ENCODE measurements at regions not wholly inside any gene's neighbourhood (a gene's known extent, or its start where the extent isn't known, plus 50 kb on each side); places are given as distances from the start of the nearest gene placed in this dataset.

GRCh38 chr4:73345399-73345975 is 58.6 kb upstream of the ALB start:
- TF ChIP-seq EZH2 (IDR thresholded peaks at IDR 0.05; ENCODE audit: insufficient read depth, poor library complexity, severe bottlenecking): no peak
- TF ChIP-seq EZH2phosphoT487 (IDR thresholded peaks at IDR 0.05; ENCODE audit: insufficient read depth, low read depth): no peak
